HG02678 (cell line): ENCODE measurements at regions not wholly inside any gene's neighbourhood (a gene's known extent, or its start where the extent isn't known, plus 50 kb on each side); places are given as distances from the start of the nearest gene placed in this dataset.

Source experiments
- ATAC-seq: cut with Tn5 transposase; IDR thresholded peaks from one replicate; pipeline ENCODE4 v1.9.1; 2021; ENCODE audit warnings: mild to moderate bottlenecking, moderate library complexity; ENCODE audit not compliant: unreplicated experiment

DNA sequence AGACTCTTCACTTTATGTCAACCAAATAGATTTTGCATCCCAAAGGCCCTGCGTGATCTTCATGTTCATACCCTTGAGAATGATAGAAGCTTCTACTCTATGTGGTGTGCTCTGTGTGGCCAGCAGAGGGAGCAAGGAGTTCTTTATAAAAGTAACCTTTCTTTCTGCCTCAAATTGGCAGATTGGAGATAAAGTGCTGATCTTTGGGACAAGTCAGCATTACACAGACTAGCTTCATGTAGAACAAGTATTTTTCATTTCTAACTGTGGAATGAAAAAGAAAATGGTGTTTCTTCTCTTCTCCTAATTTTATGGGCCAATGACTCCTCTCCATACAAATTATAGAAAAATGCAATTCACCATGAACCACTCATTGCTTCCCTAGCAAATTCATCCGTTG, 1214.1 kb downstream of the SORCS1 start:
- peak; percentile 68 for ATAC-seq

DNA sequence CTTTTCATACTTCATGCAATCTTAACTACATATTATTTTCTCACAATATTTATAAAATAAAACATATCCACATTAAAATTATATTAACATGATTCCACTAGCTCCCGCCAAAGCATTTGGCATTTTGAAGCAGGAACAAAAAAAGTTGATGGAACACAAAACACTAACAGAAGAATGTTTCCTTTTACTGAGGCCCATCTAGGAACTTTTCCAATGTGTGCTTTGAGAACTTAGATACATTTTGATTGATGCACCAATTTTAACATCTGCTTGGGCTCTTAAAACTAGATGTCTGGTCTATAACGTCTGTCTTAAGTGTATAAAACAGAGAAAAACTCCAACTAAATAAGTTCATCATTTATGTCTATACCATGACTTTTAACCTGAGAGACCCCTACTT, 1214.8 kb downstream of the SORCS1 start:
- ATAC-seq: no peak

- no peak for ATAC-seq
These were observed 1239.3 kb downstream of the SORCS1 start for GRCh38 chr10:105925045-105925785.

DNA sequence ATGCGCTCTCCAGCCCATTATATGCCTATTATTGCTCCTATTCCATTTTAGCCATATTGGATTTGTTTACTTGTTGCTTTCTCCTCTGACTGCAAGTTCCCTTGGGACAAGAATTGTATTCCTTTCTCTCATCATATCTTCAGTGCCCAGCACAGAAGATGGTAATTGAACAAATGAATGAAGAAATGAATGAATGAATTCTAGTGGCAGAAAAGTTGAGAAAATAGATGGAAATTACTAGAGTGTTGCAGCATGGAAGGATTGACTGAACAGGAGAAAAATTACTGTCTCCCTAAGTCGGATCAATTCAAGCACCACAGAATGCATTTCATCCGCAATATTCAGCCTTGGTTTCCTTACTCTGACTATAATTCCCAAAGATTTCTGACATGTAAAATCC, 1243.2 kb downstream of the SORCS1 start:
- no peak for ATAC-seq

DNA sequence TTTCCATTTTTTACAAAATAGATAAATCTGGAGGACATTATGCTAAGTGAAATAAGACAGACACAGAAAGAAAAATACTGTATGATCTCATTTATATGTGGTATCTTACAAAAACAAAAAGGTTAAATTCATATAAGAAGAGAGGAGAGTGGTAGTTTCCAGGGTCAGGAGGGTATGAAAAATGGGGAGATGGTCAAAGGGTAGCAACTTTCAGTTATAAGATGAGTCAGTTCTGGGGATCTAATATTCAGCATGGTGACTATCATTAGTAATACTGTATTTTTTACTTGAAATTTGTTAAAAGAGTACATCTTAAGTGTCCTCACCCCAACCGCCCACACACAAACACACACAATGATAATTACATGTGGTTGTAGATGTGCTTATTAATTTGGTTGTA, 1250.1 kb downstream of the SORCS1 start:
- no peak for ATAC-seq

- no peak for ATAC-seq
These were observed 1255.8 kb downstream of the SORCS1 start for GRCh38 chr10:105908701-105909100.

DNA sequence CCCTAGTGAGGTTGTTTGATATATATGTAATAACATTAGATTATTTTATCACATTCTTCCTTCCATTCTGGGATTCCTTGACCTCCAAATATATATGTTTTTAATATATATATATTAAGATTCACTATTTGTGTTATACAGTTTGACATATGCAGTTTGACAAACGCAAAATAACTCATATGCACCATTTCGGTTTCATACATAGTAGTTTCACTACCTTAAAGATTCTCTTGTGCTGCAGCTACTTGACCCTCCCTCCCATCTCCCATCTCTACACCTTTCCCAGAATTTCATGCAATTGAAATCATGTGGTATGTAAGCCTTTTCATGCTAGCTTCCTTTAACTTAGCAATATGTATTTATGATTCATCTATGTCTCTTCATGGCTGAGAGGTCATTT, 1244.4 kb downstream of the SORCS3 start:
- no peak for ATAC-seq

DNA sequence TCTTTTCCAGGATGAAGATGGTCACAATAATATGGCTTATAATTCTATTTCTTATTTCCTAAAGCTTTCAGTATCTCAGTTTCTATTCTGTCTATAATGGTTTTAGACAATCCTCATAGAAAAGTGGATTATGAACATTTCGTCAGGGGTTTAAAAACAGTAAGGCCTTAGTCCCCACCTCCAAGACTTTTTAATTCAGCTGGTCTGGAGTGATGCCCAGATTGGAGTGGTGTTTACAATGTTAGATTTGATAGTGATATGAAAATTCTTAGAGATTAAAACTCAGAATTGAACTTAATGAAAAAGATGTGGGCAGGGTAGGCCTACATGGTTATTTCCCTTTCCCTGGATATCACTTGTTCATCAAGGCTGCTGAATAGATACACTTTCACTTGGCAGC, 1238.3 kb downstream of the SORCS3 start:
- no peak for ATAC-seq

- ATAC-seq: no peak
These were observed 1234.0 kb downstream of the SORCS3 start for GRCh38 chr10:105875050-105875449.

- ATAC-seq: no peak
These were observed 1231.6 kb downstream of the SORCS3 start for GRCh38 chr10:105872665-105873064.

DNA sequence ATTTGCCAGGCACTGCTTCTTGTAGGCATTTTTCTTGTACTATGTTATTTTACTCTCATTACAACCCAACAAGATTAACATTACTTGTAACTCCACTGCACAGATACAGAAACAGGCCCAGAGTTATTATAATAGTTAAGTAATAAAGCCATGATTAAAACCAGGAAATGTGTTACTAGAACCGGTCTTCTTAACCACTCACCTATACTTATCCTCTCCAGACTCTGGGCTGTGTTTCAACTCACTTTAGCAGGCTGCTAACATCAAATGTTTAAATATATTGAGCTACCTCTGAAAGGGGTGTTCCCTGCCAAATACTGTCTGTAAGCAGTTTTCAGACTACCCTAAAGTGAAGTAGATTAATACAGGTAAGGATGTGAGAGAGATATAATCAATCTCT, 1227.8 kb downstream of the SORCS3 start:
- ATAC-seq: no peak

DNA sequence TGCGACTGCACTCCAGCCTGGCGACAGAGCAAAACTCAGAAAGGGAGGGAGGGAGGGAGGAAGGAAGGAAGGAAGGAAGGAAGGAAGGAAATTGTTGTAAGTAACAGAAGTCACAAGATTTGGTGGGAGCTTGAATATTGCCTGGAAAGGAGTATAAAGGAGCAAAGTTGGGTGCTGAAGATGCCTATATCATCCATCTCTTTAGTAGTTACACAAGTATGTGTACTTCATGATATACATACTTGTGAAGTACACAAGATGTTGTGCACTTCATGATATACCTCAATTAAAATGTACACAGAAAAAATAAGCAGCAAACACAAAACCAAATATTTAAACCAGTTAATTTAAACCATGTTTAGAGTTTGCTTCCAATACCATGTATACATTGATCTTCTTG, 1223.8 kb downstream of the SORCS3 start:
- no peak for ATAC-seq

GRCh38 chr10:105857268-105858264, 1216.5 kb downstream of the SORCS3 start:
- ATAC-seq: no peak

DNA sequence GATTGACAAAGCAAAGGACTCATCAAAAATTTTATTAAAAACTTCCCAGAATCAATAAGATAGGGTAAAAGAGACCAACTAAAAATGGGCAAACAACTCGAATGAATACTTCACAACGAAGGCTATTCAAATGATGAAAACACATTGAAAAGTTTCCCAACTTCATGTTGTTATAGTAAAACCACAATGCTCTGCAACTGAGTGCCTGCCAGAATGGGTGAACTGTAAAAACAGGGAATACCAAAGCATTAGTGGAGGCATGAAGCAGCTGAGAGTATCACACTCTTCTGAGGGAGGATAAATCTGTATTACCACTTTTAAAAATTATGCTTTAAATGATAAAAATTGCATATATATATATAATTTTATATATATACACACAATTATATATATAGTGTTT, 1214.7 kb downstream of the SORCS3 start:
- ATAC-seq: no peak

DNA sequence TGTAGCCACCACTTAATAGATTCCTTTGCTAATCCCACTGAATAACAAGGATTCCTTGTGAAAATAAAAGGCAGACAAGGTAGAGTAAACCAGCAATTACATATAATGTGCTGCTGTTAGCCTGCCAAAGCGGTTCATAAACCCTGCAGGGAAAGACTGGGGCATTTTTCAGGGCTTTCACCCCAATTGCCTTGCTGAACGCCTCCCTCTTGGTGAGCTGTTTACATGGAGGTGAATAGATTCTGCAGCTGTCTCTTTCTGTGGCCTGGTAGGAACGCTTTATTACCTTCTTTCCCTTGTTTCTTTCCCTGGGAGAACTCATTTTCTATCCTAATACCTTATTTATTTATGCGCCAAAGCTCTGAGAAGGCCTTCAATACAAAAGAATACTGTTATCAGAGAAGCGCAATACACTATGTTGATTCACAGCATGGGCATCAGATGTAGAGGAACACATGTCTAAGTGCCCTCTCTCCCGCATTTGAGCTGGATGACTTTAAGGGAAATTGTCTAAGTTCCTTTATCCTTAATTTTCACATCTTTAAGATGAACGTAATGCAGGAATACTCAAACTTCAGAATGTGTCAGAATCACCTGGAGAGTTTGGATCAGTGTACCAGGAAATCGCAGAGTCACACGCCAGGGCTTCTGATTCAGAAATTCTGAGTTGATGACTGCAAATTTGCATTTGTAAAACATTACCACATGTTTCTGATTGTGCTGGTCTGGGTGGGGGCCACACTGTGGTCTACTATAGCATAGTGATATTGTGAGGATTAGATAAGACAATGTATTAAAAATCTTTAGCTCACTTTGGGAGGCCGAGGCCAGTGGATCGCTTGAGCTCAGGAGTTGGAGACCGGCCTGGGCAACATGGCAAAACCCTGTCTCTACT, 1203.8 kb downstream of the SORCS3 start:
- no peak for ATAC-seq

GRCh38 chr10:105844241-105844640, 1203.2 kb downstream of the SORCS3 start:
- ATAC-seq: no peak

GRCh38 chr10:105843786-105844185, 1202.7 kb downstream of the SORCS3 start:
- no peak for ATAC-seq

DNA sequence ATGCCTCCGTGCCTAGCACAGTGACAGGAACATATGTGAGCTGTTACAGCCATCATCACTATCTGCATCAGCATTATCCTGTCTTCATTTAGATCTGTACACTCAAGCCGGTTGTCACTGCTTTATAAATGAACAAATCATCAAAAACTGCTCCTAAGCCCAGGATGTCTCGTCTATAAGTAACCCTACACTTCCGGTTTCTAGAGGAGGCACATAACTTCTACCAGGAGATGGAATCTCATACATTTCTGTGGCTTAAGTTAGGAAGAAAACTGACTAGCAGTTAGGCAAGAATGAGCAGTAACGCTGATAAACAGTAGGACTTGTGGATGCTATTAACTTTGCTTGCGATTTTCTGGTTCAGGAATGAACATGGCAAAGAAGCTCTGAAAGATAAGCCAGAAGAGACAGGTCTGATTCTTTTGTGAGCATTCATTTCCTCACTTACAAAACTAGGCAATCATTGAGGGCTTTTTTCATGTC, 1199.2 kb downstream of the SORCS3 start:
- no peak for ATAC-seq

GRCh38 chr10:105838392-105838791, 1197.3 kb downstream of the SORCS3 start:
- ATAC-seq: no peak

GRCh38 chr10:105837951-105838350, 1196.9 kb downstream of the SORCS3 start:
- peak; percentile 95 for ATAC-seq
